GM12878 (cell line): ENCODE measurements at regions not wholly inside any gene's neighbourhood (a gene's known extent, or its start where the extent isn't known, plus 50 kb on each side); places are given as distances from the start of the nearest gene placed in this dataset.

ENCODE experiments used
- ATAC-seq: fragments of 200-7000 bp; cut with Tn5 transposase; 3 replicates; pipeline ENCODE4 v1.9.1; 2020; ENCODE audit warnings: mild to moderate bottlenecking, moderate library complexity
- BruUV-seq: library from RNA; stranded (reverse); fragments of 400-500 nt; replicated peaks from 2 replicates; lab custom pipeline; 2021; lab: Mats Ljungman, UMichigan
- CTCF ChIA-PET: fragments of 300-600 bp; sonication (Branson Sonifier 250); formaldehyde crosslinking; extraction: SDS; loops from one replicate; lab custom pipeline; 2021; ENCODE audit warnings: inconsistent platforms; lab: Yijun Ruan, JAX
- POLR2A ChIA-PET: fragments of 350-600 bp; formaldehyde crosslinking; extraction: SDS; loops from one replicate; lab custom pipeline; 2021; ENCODE audit warnings: inconsistent platforms; lab: Charles Lee
- RAD21 ChIA-PET: fragments of 300-600 bp; sonication (Branson Sonifier 250); formaldehyde crosslinking; loops from one replicate; lab custom pipeline; 2023; ENCODE audit warnings: antibody characterized with exemption; ENCODE audit not compliant: unreplicated experiment; lab: Charles Lee
- SMC1A ChIA-PET: fragments of 300-600 bp; sonication (Branson Sonifier 250); formaldehyde crosslinking; loops from one replicate; lab custom pipeline; 2023; ENCODE audit not compliant: unreplicated experiment, uncharacterized antibody; lab: Charles Lee
- DNase-seq: peaks from one replicate; pipeline ENCODE4 v3.0.0-alpha.2; 2011; ENCODE audit warnings: low read depth, low spot score
- FAIRE-seq: peaks from 3 replicates; lab custom pipeline; 2011; peaks lifted over from hg19 to GRCh38; lab: Jason Lieb, UNC
- H2AFZ ChIP-seq: 2 replicates; pipeline ENCODE4 v1.6.0; 2011; ENCODE audit warnings: low read depth, low read length, control low read depth; ENCODE audit not compliant: control insufficient read depth
- H3K27ac ChIP-seq: 2 replicates; pipeline ENCODE4 v1.5.1; 2011; ENCODE audit warnings: control low read depth; ENCODE audit not compliant: control insufficient read depth, insufficient read depth
- H3K27me3 ChIP-seq, 2 experiments: replicated peaks in 1 of 2; 2 replicates each; pipeline versions ENCODE4 v1.6.0 to v1.6.1; 2011; ENCODE audit warnings: low read length in 1 of 2; ENCODE audit not compliant: control insufficient read depth in 2 of 2, insufficient read depth in 2 of 2
- H3K36me3 ChIP-seq, 2 experiments: 2 replicates each; pipeline ENCODE4 v1.5.1; 2011; ENCODE audit warnings: low read length in 1 of 2; ENCODE audit not compliant: control insufficient read depth in 2 of 2, insufficient read depth in 2 of 2
- H3K4me1 ChIP-seq: 2 replicates; pipeline ENCODE4 v1.6.1; 2011; ENCODE audit warnings: mild to moderate bottlenecking, low read length, moderate library complexity, mixed read lengths; ENCODE audit not compliant: control insufficient read depth, insufficient read depth
- H3K4me2 ChIP-seq: 2 replicates; pipeline ENCODE4 v1.6.0; 2011; ENCODE audit warnings: control low read depth; ENCODE audit not compliant: control insufficient read depth, insufficient read depth
- H3K4me3 ChIP-seq: fragments of 200-600 bp; sonication (generic); 2 replicates; pipeline ENCODE4 v1.5.1; 2016
- H3K79me2 ChIP-seq: 2 replicates; pipeline ENCODE4 v1.6.0; 2011; ENCODE audit warnings: low read length; ENCODE audit not compliant: control insufficient read depth, insufficient read depth
- H3K9ac ChIP-seq: 2 replicates; pipeline ENCODE4 v1.8.0; 2011; ENCODE audit warnings: low read length, control low read depth, mixed read lengths; ENCODE audit not compliant: control insufficient read depth, insufficient read depth
- H3K9me3 ChIP-seq: replicated peaks from 3 replicates; pipeline ENCODE4 v1.5.1; 2011; ENCODE audit warnings: mild to moderate bottlenecking, low read length; ENCODE audit not compliant: control insufficient read depth, insufficient read depth
- H4K20me1 ChIP-seq: 2 replicates; pipeline ENCODE4 v1.6.0; 2011; ENCODE audit not compliant: control insufficient read depth, insufficient read depth
- CBX3 ChIP-seq: fragments of 200-600 bp; sonication (generic); IDR thresholded peaks from 2 replicates; pipeline ENCODE4 v1.6.1; 2016; ENCODE audit warnings: low read depth, borderline replicate concordance
- CEBPZ ChIP-seq: fragments of 150-350 bp; IDR thresholded peaks from 2 replicates; pipeline ENCODE4 v1.6.1; 2016; ENCODE audit warnings: low read depth, low read length
- ETV6 ChIP-seq, 2 experiments: fragments of 450-650 bp in 1 of 2; IDR thresholded peaks in 1 of 2; conservative IDR thresholded peaks in 1 of 2; 2 replicates each; pipeline ENCODE4 v1.6.1; 2014; ENCODE audit warnings: antibody characterized with exemption in 1 of 2, borderline replicate concordance in 1 of 2, low read depth in 1 of 2, mild to moderate bottlenecking in 1 of 2, moderate library complexity in 1 of 2
- HCFC1 ChIP-seq: fragments of 150-350 bp; IDR thresholded peaks from 2 replicates; pipeline ENCODE4 v1.6.1; 2014; ENCODE audit warnings: low read length
- MAX ChIP-seq: IDR thresholded peaks from 2 replicates; pipeline ENCODE4 v1.6.1; 2012; ENCODE audit warnings: low read depth, low read length, improper control_type of control experiment
- POLR2A ChIP-seq: IDR thresholded peaks from 2 replicates; pipeline ENCODE4 v1.6.1; 2011; ENCODE audit warnings: low read depth, mild to moderate bottlenecking, low read length
- SKIL ChIP-seq: fragments of 450-650 bp; IDR thresholded peaks from 2 replicates; pipeline ENCODE4 v1.6.1; 2017; ENCODE audit warnings: mild to moderate bottlenecking, low read depth, inconsistent platforms; ENCODE audit not compliant: poor library complexity, severe bottlenecking
- SUZ12 ChIP-seq: fragments of 200-600 bp; sonication (generic); IDR thresholded peaks from one replicate; pipeline ENCODE4 v1.6.1; 2018; ENCODE audit warnings: antibody characterized with exemption, mild to moderate bottlenecking; ENCODE audit not compliant: unreplicated experiment
- TBL1XR1 ChIP-seq: IDR thresholded peaks from 2 replicates; pipeline ENCODE4 v1.6.1; 2012; ENCODE audit warnings: low read depth, low read length, improper control_type of control experiment
- YY1 ChIP-seq: IDR thresholded peaks from 2 replicates; pipeline ENCODE4 v1.6.1; 2011; ENCODE audit warnings: low read depth, mild to moderate bottlenecking, low read length
- WGBS: methylation state at CpG from one replicate; pipeline ENCODE4 v1.1.6; 2016; ENCODE audit warnings: low lambda C conversion rate; ENCODE audit not compliant: insufficient replicate concordance, insufficient coverage; ENCODE audit errors: missing lambda C conversion rate; 5-methylcytosine and 5-hydroxymethylcytosine counted together
- in situ Hi-C: fragments of 300-500 bp; cut with MboI; formaldehyde crosslinking; loops from 9 replicates; pipeline ENCODE4 v1.14.3; 2018; ENCODE audit warnings: mixed read lengths
- intact Hi-C: fragments of 100-400 bp; cut with micrococcal nuclease; formaldehyde crosslinking; loops from one replicate; pipeline ENCODE4 v1.14.2; 2022; ENCODE audit not compliant: unreplicated experiment

GRCh38 chr5:96588539-96588938 lies 73.6 kb upstream of the CAST start:
- no peak overlapping the region for H2AFZ ChIP-seq
- no peaks in the 10 kb centered on the region for H3K27me3 ChIP-seq
- intact Hi-C loops (no loop called here), in situ Hi-C loops (no loop called here)
- ATAC-seq (no peak), DNase-seq (no peak), FAIRE-seq (no peak)
- no peak overlapping the region for H3K27ac ChIP-seq
- no peaks in the 10 kb centered on the region for H3K4me1 ChIP-seq
- ChIA-PET SMC1A (interaction anchor here (0.6 to 1.4 kb wide), 3 partner anchors 11 to 246 kb away, joined by 3 to 4 read pairs (median 3); no protein-coding TSS in a partner anchor), CTCF (interaction anchor here (1.4 to 1.6 kb wide), 2 partner anchors 244 to 245 kb away, joined by 5 read pairs; no protein-coding TSS in a partner anchor), POLR2A (no interaction called here), RAD21 (no interaction called here)
- 0% methylated on average over 1 of the region's 1 CpG for WGBS
- no TSS peak for BruUV-seq
- no peaks in the 10 kb centered on the region for H3K9me3 ChIP-seq
- TF ChIP-seq MAX, result no peak
- no peak for TF ChIP-seq HCFC1
- no peak for TF ChIP-seq YY1
- no peak for TF ChIP-seq ETV6 (conservative IDR thresholded peaks at IDR 0.05 in 1 of 2, IDR thresholded peaks at IDR 0.05 in 1 of 2; ENCODE audit: borderline replicate concordance in 1 of 2, low read depth in 1 of 2)
- no peak for TF ChIP-seq SUZ12
- H3K4me3 ChIP-seq, result no peak overlapping the region
- no peak overlapping the region for H3K4me2 ChIP-seq
- H3K79me2 ChIP-seq, result no peaks in the 10 kb centered on the region
- no peak overlapping the region for H3K9ac ChIP-seq
- H3K36me3 ChIP-seq, result no peaks in the 10 kb centered on the region
- H4K20me1 ChIP-seq, result no peaks in the 10 kb centered on the region

- ChIA-PET POLR2A (no interaction called here), CTCF (interaction anchor here (1.5 to 15.3 kb wide), 3 partner anchors 11 to 250 kb away, joined by 3 to 360 read pairs (median 30); no protein-coding TSS in a partner anchor)
- no peak for FAIRE-seq
- Histone ChIP-seq H4K20me1 (no peaks in the 10 kb centered on the region), H3K27ac (no peak overlapping the region), H3K9ac (no peak overlapping the region), H3K36me3 (no peaks in the 10 kb centered on the region), H3K79me2 (no peaks in the 10 kb centered on the region), H3K9me3 (no peaks in the 10 kb centered on the region)
- intact Hi-C loops, result no loop called here
- in situ Hi-C loops, result no loop called here
- BruUV-seq, result no TSS peak
- TF ChIP-seq TBL1XR1 (no peak), CBX3 (no peak), POLR2A (no peak), SKIL (no peak), CEBPZ (no peak)
- TF ChIP-seq, all 136 proteins: peak for 0
- H3K4me1 ChIP-seq, result no peaks in the 10 kb centered on the region
- RAD21 ChIA-PET, result no interaction called here
- SMC1A ChIA-PET, result interaction anchor here (0.9 to 1.0 kb wide), 3 partner anchors 11 to 246 kb away, joined by 3 to 4 read pairs (median 3); no protein-coding TSS in a partner anchor
- no peak for ATAC-seq
- no peak overlapping the region for H3K4me3 ChIP-seq
- no peak overlapping the region for H2AFZ ChIP-seq
- H3K4me2 ChIP-seq, result no peak overlapping the region
- H3K27me3 ChIP-seq, result no peaks in the 10 kb centered on the region; a peak in 1 of 4 replicates
- no peak for DNase-seq
- 88% methylated on average over 2 of the region's 2 CpGs for WGBS
These were observed 71.4 kb upstream of the CAST start for GRCh38 chr5:96590796-96591195.
